HG03135 (cell line): ENCODE measurements at regions not wholly inside any gene's neighbourhood (a gene's known extent, or its start where the extent isn't known, plus 50 kb on each side); places are given as distances from the start of the nearest gene placed in this dataset.

Source experiments
- ATAC-seq: cut with Tn5 transposase; IDR thresholded peaks from one replicate; pipeline ENCODE4 v1.9.1; 2021; ENCODE audit warnings: mild to moderate bottlenecking, moderate library complexity; ENCODE audit not compliant: unreplicated experiment

DNA sequence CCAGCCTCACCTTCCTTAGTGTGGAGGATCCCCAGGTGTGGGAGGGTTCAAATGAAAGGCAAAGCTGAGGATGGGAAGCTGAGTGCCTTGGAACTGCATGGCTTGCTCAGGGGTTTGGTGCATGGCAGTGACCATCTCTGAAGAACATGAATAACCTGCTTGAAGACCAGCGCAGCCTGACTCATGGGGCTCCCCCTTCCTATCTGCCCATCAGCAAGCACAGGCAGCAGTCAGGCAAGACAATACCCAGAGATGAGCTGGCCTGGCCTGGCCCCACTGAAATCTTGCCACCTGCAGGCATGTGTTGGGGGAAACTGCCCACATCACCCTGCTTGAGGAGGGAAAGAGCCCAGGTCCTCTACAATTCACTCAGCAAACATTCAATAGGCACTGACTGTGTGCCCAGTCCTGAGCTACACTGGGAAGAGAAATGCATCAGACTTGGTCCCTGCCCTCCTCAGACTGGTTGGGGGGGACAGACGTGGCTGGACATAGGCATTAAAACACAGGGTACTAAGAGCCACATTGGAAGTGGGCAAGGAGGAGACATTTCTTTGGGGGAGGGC lies 105.0 kb upstream of the ALDH1B1 start:
- no peak for ATAC-seq

DNA sequence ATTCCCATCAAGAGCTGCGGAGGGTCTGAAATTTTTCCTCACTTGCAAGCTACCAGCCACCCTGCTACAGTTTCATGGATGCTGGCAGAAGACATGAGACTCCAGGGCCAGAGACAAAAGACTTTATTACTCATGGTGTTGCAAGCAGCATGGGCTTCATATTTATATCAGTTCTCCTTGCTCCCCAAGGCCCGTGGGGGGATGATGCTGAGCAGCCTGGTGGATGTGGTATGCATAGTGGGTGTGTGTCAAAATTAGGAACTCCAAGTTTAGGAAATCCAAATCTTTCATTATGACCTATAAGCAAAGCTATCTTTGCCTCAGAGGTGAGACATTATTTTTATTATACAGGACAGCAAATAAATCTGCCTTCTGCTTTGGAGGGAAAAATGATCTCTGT lies 105.7 kb upstream of the ALDH1B1 start:
- ATAC-seq = no peak

DNA sequence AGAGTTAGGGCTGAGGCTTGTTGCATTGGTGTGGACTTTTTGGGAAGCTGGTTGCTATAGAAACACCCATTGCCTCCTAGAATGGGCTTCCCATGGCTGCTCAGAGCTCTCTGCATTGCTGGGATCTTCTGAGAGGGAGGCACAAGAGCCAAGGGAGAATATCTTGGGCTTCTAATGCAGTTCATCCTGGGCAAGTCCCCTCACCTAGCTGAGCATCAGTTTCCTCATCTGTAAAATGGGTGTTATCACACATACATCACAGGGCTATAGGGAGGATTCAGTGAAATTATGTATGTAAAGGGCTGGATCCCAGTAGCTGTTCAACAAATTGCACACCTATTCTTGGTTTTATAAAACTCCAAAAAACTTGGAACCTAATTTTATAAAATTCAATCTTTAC lies 106.1 kb upstream of the ALDH1B1 start:
- no peak for ATAC-seq

DNA sequence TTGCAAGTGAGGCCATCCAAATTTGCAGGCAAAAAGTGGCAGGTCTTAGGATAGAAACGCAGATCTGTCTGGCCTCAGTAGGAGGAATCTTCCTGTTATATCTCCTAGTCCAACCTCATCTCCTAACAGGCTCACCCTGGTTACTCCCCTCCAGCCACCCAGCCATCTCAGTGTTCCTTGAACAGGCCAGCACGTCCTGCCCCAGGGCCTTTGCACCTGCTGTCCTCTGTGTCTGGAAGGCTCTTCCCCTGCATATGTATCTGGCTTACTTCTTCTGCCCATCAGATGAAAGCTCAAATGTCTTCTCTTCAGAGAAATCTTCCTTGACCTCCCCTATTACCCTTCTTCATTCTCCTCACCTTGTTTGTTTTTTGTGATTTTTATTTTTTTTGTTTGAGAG lies 107.3 kb upstream of the ALDH1B1 start:
- no peak for ATAC-seq

DNA sequence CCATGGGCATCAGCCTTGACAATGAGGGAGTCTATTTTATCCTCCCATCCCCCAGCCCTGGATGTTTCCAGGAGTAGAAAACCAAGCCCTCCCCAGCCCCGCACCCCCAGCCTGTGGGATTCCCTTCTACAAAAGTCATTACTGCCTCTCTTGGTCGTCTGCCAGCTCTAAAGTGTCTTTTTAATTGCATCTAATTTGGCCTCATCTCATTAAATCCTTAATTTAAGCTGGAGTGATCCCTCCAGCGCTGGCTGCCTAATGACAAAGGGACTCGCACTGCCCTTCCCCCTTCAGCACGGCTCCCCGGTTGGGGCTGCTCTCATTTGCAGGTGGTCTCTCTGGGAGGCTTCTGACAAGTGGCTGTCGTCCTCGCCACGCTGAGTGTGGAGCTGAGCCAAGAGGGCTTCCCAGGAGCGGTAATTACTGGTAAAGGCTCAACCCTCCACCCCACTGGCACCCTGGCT lies 107.9 kb upstream of the ALDH1B1 start:
- no peak for ATAC-seq

DNA sequence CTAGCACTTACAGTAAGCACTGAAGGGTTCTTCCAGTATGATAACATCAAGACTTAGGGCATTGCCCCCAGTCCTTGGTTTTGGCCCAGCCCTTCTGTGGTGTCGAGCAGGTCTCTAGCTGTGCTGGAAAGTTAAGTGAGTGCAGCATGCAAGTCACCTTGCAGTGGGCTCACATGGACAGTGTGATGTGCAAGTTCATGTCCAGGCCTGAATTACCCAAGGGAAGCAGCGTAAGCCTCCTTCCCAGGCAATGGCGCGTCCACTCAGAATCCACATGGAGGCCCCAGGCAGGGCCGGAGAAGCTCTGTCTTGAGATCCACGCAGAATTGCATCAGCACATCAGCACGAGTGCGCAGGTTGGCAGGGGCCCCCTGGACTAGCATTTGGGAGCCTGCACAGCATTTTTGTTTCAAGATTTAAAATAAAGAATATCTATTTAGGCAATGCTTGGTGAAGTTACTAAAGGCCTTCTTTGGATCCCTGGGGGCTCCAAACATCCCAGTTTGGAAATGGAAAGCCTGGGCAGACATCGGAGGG lies 108.4 kb upstream of the ALDH1B1 start:
- ATAC-seq = no peak

DNA sequence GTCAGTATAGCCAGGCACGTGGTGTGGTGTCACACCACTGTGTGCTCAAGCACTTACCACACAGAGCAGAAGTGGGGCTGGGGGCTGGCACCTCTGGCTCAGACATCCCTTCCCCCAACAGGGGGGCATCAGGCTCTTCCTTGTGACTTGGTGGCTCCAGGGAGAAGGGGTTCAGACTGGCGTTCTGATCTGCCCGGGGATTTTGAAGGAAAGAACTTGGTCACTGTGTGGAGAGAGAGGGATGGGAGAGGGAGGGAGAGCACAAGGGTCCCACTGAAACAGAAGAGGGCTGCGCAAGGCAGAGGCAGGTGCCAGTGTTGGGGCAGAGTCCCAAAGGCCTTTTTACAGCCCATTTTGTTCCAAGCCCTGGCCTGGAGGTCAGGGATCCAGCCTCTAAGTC lies 109.7 kb upstream of the ALDH1B1 start:
- no peak for ATAC-seq

DNA sequence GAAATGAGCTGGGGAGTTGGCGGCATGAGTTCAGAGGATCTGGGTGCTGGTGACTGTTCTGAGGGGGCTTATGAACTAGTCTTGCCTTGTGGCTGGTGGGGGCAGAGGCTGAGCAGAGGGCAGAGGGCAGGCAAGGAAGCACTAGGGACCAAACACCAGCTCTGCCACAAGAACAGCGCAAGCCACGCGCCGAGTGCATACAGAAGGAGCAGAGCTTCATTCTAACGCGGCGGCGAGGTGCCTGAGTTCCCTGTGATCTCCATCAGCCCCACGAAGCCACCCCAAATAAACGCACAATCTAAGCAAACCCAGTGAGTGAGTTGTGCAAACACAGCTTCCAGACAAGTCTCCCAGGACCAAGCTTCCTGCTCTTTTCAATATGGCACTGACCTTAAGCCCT lies 110.6 kb upstream of the ALDH1B1 start:
- ATAC-seq = no peak

DNA sequence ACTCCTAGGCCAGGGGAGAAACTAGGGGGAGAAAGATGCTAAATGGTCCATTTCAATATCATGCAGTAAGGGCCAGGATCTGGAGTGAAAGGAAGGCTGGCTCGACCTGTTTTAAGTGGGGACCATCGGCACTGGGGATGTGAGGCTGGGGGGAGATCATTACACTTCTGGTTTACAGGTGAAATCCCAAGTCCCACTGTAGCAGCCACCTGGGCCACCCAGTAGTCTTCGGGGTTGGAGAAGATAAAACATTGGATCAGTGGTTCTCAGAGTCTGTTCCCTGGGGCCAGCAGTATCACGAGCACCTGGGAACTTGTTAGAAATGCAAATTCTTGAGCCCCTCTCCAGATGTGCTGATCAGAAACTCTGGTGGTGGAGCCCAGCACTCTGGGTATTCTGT lies 111.3 kb upstream of the ALDH1B1 start:
- no peak for ATAC-seq

DNA sequence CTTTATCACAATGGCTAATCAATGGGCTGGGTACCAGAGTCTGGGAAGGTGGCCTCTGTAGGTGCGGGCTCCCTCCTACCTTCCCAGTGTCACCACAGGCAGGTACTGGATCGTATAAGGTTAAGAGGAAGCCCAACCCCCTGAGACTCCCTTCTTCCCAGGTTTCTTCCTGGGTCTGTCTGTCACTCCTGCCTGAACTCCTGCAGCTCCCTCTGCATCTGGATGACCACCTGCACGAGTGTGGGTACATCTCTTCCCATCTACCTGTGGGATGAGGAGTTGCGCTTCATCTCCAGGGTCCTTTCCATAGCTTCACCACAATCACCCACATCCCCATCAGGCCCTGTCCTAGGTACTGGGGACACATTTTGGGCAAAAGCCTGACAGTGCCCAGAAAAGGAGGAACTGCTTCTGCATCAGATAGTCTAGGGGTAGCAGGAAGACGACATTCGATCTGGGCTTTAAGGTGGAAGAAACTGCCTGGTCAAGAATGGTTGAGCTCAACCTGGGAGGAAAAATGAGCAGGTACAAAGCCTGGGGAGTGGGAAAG lies 112.2 kb upstream of the ALDH1B1 start:
- ATAC-seq = no peak

DNA sequence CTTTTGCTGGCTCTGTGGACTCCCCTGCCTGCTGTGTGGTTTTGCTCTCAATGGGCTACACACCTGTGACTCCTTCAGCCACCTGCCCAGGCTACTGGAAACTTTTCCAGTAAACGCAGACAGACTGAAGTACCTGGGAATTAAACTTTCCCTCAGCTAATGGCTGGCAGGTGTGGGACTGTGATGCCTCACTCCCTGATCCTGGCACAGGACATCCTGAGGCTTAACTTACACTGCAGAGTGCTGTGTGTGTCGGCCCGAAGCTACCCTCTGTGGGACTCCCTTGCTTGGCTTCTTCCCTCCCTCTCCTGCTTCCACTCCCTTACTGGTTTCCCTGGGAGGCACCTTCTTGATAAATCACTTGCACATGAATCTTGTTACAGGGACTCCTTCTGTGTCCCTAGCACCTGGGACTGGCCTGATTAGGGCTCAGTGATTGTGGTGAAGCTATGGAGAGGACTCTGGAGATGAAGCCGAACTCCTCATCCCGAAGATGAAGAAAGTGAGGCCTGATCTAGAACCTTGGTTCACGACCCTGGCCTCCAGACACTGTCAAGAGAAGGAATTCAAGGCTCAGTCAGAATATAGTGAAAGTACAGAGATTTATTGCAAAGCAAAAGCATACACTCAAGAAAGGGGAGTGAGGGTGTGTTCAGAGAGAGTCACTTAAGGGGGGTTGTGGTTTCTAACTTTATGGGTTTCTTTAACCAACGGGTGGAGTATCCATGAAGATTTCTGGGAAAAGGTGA lies 113.4 kb upstream of the ALDH1B1 start:
- no peak for ATAC-seq

DNA sequence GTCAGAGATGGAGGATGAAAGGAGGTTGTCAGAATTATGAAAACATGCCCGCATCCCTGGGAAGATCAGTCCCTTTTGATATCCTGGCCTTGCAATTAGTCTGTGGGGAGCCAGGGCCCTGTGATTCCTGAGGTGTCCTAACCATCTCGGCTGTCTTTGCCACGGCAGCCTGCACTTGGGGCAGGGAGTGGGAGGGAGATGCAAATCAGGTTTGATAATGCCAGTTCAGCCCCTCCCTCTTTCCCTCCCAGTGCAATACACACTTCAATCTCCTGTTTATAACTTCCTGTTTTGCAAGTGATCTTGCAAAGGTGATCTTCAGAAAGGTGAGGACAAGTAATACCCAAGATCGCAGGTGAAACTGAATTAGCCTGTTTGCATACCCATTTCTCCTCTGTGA lies 114.0 kb upstream of the ALDH1B1 start:
- ATAC-seq = no peak

DNA sequence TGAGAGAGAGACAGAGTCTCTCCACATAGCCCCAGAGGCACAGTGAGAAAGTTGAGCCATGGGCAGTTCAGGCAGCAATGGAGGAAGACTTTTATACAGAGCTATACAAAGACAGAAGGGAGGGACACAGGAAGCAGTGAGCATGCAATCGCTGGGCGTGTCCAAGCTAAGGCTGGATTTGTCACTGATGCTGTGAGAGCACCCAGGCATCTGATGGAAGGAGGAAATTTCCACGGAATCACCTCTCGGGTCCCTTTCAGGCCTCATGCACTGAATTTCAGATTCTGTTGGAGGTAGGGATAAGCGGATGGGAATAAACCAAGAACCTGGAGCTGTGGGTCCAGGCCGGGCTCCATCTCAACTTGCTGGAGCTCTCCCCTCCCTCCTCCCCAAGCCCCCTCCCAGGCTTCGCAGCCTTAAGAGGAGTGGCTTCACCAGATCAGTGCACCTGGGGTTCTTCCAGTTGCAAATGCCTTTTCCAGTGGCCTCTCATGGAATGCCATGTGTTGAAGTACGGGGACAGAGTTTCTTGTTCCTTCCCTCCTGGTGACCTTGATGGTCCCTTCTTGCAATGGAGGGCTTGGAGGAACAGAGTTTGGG lies 114.8 kb upstream of the ALDH1B1 start:
- no peak for ATAC-seq

DNA sequence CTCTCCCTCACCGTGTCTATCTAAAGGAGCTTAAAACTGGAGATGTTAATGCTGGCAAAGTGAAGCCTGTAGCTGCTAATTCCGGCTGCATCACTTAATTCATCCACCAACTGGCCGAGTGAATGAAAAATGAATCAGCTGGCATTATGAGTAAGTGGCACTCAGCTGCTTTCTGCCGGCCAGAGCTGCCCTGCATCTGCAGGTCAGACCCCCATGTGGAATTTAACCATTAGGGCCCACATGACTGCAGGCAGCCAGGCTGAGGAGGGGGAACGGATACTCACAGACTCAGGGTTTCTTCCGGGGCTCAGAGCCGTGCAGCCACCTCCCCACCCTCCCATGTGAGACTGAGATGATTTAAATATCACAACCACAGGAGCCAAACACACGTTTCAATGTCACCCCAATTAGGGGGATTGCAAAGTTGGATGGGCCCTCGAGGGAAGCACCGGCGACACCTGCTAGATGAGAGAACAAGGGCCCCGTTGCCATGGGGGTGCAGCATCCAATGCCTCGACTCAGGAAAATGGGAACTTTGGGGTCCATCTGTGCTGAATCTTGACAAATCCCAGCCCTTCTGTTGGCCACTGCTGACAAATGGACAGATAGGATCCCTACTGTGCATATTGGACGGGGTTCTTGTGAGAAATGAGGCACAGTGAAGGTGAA lies 115.6 kb upstream of the ALDH1B1 start:
- no peak for ATAC-seq

DNA sequence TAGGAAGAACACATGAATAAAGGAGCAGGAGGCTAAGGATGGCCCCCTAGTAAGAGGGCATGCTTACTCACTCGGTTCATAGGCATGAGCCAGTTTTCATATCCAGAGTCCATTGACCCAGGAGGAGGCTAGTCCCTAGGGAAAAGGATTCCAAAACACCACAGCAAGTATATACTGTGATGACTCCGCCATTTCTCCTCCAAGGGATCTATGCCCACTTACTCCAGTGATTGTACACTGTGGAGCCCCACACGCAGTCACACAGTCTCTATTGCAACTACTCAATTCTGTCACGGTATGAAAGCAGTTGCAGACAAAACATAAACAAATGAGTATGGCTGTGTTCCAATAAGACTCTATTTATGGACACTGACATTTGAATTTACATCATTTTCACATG lies 117.7 kb upstream of the ALDH1B1 start:
- ATAC-seq = no peak

DNA sequence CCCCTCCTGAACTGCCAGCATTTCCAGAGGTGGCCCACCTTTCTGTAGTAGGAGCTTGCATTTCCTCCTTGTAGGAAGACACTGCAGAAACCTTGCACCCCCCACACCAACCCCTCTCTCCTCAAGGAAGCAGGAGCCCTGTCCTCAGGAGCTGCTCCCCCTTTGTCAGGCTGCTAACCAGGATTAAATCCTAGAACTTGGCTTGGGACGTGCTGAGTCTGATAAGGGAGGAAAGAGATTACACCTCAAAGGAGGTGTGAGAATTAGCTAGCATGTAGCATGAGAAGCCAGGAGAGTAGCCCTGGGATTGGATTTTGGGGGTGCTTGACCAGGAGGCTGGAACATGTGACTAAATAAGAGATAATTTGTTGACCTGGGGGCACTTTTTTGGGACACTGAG lies 119.8 kb upstream of the ALDH1B1 start:
- no peak for ATAC-seq

DNA sequence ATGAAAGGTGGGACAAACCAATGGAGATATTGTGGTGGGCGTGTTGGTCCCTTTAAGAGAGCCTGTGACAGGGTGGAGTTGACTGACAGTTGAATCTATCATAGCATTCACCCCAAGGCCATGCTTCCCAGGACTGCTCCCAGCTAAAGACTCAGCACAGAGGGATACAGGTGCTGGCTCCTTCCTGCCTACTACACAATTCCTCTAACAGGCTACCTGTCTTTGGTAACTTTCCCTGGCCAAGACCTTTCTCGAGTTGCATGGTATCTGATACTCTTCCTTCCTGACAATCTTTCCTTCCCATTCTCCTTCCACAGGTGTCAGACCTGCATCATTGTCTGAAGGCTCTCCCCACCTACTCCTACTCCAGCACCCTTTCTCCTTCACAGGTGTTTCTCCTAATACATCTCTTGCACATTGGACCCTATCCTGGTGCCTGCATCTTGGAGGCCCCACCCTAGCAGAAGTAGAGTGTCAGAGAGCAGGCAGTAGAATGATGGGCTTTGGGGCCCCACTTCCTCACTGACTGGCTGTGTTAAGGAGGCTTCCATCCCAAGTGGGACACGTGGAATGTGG lies 120.7 kb upstream of the ALDH1B1 start:
- no peak for ATAC-seq

DNA sequence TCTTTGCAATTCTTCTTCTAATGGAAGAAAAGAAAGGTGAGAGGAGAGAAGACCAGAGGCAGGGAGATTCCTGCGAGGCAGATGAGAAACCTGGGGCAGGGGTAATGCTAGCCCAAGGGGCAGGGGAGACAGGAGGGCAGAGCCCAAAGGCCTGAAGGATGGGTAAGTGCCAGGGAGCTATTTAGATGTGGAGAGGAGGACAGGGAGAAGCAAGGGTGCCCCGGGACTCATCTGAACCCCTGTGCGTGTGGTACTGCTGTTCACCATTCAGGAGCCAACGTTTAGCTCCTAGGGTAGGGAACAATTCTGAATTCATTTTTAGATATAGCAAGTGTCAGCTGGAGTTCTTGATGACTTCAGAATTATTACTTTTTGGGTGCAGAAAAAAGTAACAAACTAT lies 122.7 kb upstream of the ALDH1B1 start:
- ATAC-seq = no peak

DNA sequence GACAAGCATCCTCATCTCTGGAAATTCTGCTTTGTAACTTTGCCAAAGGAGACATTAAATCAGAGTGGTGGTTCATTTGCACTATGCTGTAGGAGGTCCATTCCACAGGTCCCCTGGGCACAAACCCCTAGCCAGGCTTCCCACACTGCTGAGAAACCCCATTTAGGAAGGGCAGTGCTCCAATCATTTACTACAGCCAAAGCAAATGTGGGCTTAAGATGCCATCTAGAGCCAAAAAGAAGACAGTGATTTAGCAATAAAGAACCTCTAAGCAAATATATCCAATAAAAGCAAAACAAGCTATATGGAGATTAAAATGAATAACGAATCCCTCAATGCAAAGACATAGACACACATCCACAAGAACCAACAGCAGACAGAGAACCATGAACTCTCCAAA lies 129.0 kb upstream of the ALDH1B1 start:
- no peak for ATAC-seq

DNA sequence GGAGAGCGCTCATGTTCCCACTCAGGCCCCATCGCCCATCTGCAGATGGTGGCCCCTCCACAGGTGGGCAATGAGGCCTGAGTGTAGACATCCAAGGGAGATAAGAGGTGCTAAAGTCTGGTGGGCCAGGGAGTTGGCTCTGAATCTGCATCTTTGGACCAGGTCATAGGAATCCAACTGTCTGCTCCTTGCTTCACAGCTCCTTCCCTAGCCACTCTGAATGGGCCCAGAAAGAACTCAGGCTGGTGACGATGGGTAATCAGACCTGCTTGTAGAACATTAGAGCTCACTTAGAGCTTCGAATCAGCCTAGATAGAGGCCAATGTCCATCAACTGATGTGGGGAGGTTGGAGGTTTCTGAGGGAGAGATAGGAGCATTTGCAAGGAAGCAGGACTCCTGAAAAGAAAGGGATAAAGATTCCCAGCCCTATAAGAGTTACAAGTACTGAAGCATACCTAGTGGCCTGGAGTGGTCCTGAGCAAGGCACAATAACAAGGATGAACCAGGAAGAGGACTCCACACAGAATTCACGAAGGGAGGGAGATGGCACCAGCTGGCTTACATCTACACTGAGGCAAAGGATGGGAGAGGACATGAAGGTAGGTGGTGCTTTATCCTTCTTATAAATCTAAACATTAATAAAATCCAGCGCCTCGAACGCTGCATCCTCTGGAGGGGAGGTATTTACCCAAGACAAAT lies 132.8 kb upstream of the ALDH1B1 start:
- ATAC-seq = no peak
